NCI-H774 (cell line): ENCODE measurements at regions not wholly inside any gene's neighbourhood (a gene's known extent, or its start where the extent isn't known, plus 50 kb on each side); places are given as distances from the start of the nearest gene placed in this dataset.
A peak's percentile ranks its signal among the peaks of the same experiment; 100 is the strongest.

Experiments used
- DNase-seq: peaks from one replicate; lab custom pipeline; 2025; lab: John Stamatoyannopoulos, UW

GRCh38 chr17:70646673-70647072, 477.3 kb downstream of the KCNJ2 start:
- DNase-seq: no peak

GRCh38 chr17:70648166-70648565, 478.8 kb downstream of the KCNJ2 start:
- DNase-seq: no peak

- DNase-seq: no peak
Measured at GRCh38 chr17:70653850-70654249, 484.5 kb downstream of the KCNJ2 start.

GRCh38 chr17:70654706-70655105, 485.4 kb downstream of the KCNJ2 start:
- no peak for DNase-seq

GRCh38 chr17:70655176-70655958, 486.0 kb downstream of the KCNJ2 start:
- peak; percentile 32 for DNase-seq

- DNase-seq: no peak
Measured at GRCh38 chr17:70658317-70658716, 489.0 kb downstream of the KCNJ2 start.

GRCh38 chr17:70658840-70659239, 489.5 kb downstream of the KCNJ2 start:
- no peak for DNase-seq

- peak; percentile 87 for DNase-seq
Measured at GRCh38 chr17:70661342-70662222, 492.2 kb downstream of the KCNJ2 start.

- DNase-seq: no peak
Measured at GRCh38 chr17:70668276-70668937, 499.1 kb downstream of the KCNJ2 start.

GRCh38 chr17:70668938-70669778, 499.8 kb downstream of the KCNJ2 start:
- no peak for DNase-seq

- no peak for DNase-seq
Measured at GRCh38 chr17:70674061-70674460, 504.7 kb downstream of the KCNJ2 start.

GRCh38 chr17:70675070-70675590, 505.8 kb downstream of the KCNJ2 start:
- no peak for DNase-seq

GRCh38 chr17:70677783-70678647, 508.7 kb downstream of the KCNJ2 start:
- DNase-seq: peak; percentile 42

GRCh38 chr17:70678889-70679288, 509.6 kb downstream of the KCNJ2 start:
- DNase-seq: no peak

- DNase-seq: no peak
Measured at GRCh38 chr17:70683936-70684335, 514.6 kb downstream of the KCNJ2 start.

GRCh38 chr17:70687421-70687820, 518.1 kb downstream of the KCNJ2 start:
- no peak for DNase-seq

- DNase-seq: no peak
Measured at GRCh38 chr17:70691150-70691549, 521.8 kb downstream of the KCNJ2 start.

- no peak for DNase-seq
Measured at GRCh38 chr17:70699408-70699807, 530.1 kb downstream of the KCNJ2 start.

GRCh38 chr17:70702683-70703255, 533.4 kb downstream of the KCNJ2 start:
- no peak for DNase-seq

- no peak for DNase-seq
Measured at GRCh38 chr17:70709596-70709995, 540.3 kb downstream of the KCNJ2 start.
